ENCODE measurements at regions not wholly inside any gene's neighbourhood (a gene's known extent, or its start where the extent isn't known, plus 50 kb on each side); places are given as distances from the start of the nearest gene placed in this dataset.
A peak's percentile ranks its signal among the peaks of the same experiment; 100 is the strongest.

DNA sequence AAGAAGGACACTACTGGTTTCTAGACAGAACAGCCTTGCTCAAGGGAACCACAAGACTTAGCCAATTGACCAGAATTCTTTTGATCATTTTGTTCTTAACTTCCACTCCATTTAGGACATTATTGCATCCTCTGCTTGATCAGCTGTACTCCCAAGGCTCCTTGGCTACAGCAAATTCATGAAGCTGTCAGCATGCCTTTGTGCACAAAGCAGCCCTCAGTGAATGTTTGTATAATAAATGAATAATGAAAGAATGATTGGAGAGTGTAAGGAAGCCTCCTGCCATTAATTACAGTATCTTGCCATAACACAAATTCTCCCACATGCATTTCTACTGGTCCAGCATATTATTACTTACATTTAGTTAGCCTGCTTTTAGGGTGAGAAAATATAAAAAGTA, 449.6 kb downstream of the SLCO4C1 start:
- no peak overlapping the region for H3K27ac ChIP-seq (ENCODE audit: low read length)
- no peaks in the 10 kb centered on the region for H3K4me1 ChIP-seq (ENCODE audit: control insufficient read depth in 1 of 2, insufficient read depth in 2 of 2, low read length in 2 of 2)
- H3K27me3 ChIP-seq (ENCODE audit: low read depth, low read length) = no peaks in the 10 kb centered on the region
- H3K9me3 ChIP-seq (ENCODE audit: control insufficient read depth in 1 of 2, low read length in 2 of 2) = no peaks in the 10 kb centered on the region
- H3K36me3 ChIP-seq (ENCODE audit: control insufficient read depth in 1 of 2, insufficient read depth in 2 of 2, low read length in 2 of 2) = no peaks in the 10 kb centered on the region
- no peak overlapping the region for H3K4me3 ChIP-seq (ENCODE audit: low read depth in 1 of 2, low read length in 2 of 2)

GRCh38 chr5:101843055-101843454, 453.0 kb downstream of the SLCO4C1 start:
- Histone ChIP-seq H3K27me3 (ENCODE audit: low read depth, low read length) (no peaks in the 10 kb centered on the region), H3K4me1 (ENCODE audit: control insufficient read depth in 1 of 2, insufficient read depth in 2 of 2, low read length in 2 of 2) (no peaks in the 10 kb centered on the region), H3K36me3 (ENCODE audit: control insufficient read depth in 1 of 2, insufficient read depth in 2 of 2, low read length in 2 of 2) (no peaks in the 10 kb centered on the region), H3K9me3 (ENCODE audit: control insufficient read depth in 1 of 2, low read length in 2 of 2) (no peaks in the 10 kb centered on the region), H3K4me3 (ENCODE audit: low read depth in 1 of 2, low read length in 2 of 2) (no peak overlapping the region), H3K27ac (ENCODE audit: low read length) (no peak overlapping the region)

GRCh38 chr5:101838435-101838834, 457.6 kb downstream of the SLCO4C1 start:
- Histone ChIP-seq H3K27ac (ENCODE audit: low read length) (no peak overlapping the region), H3K4me3 (ENCODE audit: low read depth in 1 of 2, low read length in 2 of 2) (no peak overlapping the region), H3K27me3 (ENCODE audit: low read depth, low read length) (no peaks in the 10 kb centered on the region), H3K4me1 (ENCODE audit: control insufficient read depth in 1 of 2, insufficient read depth in 2 of 2, low read length in 2 of 2) (no peaks in the 10 kb centered on the region), H3K36me3 (ENCODE audit: control insufficient read depth in 1 of 2, insufficient read depth in 2 of 2, low read length in 2 of 2) (no peaks in the 10 kb centered on the region), H3K9me3 (ENCODE audit: control insufficient read depth in 1 of 2, low read length in 2 of 2) (no peaks in the 10 kb centered on the region)

DNA sequence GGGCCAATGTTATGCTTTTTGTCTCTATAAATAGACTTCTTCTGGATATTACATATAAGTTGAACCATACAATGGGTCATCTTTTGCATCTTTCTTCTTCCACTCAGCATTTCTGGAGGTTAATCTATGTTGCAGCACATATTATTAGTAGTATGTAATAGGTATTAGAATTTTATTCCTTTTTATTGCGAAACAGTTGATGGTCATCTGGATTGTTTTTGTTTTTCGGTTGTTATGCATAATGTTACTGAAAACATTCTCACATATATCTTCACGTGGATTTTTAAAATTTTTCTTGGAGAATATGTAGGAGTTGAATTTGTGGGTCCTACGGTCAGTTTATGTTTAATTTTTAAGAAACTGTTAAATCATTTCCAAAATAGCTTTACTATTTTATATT, 466.8 kb downstream of the SLCO4C1 start:
- H3K27ac ChIP-seq (ENCODE audit: low read length) = no peak overlapping the region
- H3K36me3 ChIP-seq (ENCODE audit: control insufficient read depth in 1 of 2, insufficient read depth in 2 of 2, low read length in 2 of 2) = no peaks in the 10 kb centered on the region
- H3K9me3 ChIP-seq (ENCODE audit: control insufficient read depth in 1 of 2, low read length in 2 of 2) = peaks cover 0 to 5% of the 10 kb centered on the region in 2 donors
- no peaks in the 10 kb centered on the region for H3K27me3 ChIP-seq (ENCODE audit: low read depth, low read length)
- H3K4me1 ChIP-seq (ENCODE audit: control insufficient read depth in 1 of 2, insufficient read depth in 2 of 2, low read length in 2 of 2) = no peaks in the 10 kb centered on the region
- H3K4me3 ChIP-seq (ENCODE audit: low read depth in 1 of 2, low read length in 2 of 2) = no peak overlapping the region

DNA sequence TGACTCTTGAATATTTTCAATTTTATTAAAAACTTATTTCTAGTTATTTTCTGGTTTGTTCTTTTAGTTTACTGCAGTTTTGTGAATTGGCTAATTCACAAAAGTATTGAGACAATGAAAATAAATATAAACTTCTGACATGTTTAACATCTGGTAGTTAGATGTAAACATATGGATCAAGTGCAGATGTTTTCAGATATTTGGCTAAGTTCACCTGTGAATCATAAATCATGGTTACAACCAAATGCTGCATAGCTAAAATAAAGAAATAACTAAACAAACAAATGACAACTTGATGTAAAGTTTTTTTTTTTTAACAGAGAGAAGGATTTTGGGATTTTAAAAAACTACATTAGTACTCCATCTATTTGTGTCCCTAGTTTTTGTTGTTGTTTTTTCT, 484.6 kb downstream of the SLCO4C1 start:
- H3K27ac ChIP-seq (ENCODE audit: low read length) = no peak overlapping the region

DNA sequence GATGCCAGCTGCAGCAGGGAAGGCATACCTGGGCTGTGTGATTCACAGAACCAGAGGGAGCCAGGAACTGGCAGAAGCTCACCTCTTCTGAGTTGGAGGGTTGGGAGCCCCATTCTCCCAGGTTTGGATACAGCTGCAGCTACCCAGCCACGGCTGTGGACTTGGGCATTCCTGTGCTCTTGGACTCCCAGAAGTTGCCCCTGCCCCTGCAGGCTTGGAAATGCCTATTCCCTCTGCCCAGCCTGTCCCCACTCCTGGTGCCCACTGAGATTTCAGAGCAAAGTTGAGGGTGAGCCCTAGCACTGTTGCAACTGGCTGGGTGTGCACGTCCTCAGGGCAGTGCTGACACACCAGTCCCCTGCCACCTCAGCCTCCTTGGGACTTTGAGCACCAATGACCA, 489.7 kb downstream of the SLCO4C1 start:
- H3K9me3 ChIP-seq (ENCODE audit: control insufficient read depth in 1 of 2, low read length in 2 of 2) = no peaks in the 10 kb centered on the region
- no peak overlapping the region for H3K27ac ChIP-seq (ENCODE audit: low read length)
- H3K4me1 ChIP-seq (ENCODE audit: control insufficient read depth in 1 of 2, insufficient read depth in 2 of 2, low read length in 2 of 2) = no peaks in the 10 kb centered on the region
- H3K27me3 ChIP-seq (ENCODE audit: low read depth, low read length) = no peaks in the 10 kb centered on the region
- no peak overlapping the region for H3K4me3 ChIP-seq (ENCODE audit: low read depth in 1 of 2, low read length in 2 of 2)
- no peaks in the 10 kb centered on the region for H3K36me3 ChIP-seq (ENCODE audit: control insufficient read depth in 1 of 2, insufficient read depth in 2 of 2, low read length in 2 of 2)

More for the DNA sequence above, 484.6 kb downstream of the SLCO4C1 start:
- H3K27me3 ChIP-seq (ENCODE audit: low read depth, low read length) = no peaks in the 10 kb centered on the region
- no peaks in the 10 kb centered on the region for H3K4me1 ChIP-seq (ENCODE audit: control insufficient read depth in 1 of 2, insufficient read depth in 2 of 2, low read length in 2 of 2)
- H3K9me3 ChIP-seq (ENCODE audit: control insufficient read depth in 1 of 2, low read length in 2 of 2) = no peaks in the 10 kb centered on the region
- H3K36me3 ChIP-seq (ENCODE audit: control insufficient read depth in 1 of 2, insufficient read depth in 2 of 2, low read length in 2 of 2) = no peaks in the 10 kb centered on the region
- no peak overlapping the region for H3K4me3 ChIP-seq (ENCODE audit: low read depth in 1 of 2, low read length in 2 of 2)

GRCh38 chr5:101796427-101796826, 499.7 kb downstream of the SLCO4C1 start:
- no peaks in the 10 kb centered on the region for H3K27me3 ChIP-seq (ENCODE audit: low read depth, low read length)
- H3K9me3 ChIP-seq (ENCODE audit: control insufficient read depth in 1 of 2, low read length in 2 of 2) = no peaks in the 10 kb centered on the region
- no peaks in the 10 kb centered on the region for H3K36me3 ChIP-seq (ENCODE audit: control insufficient read depth in 1 of 2, insufficient read depth in 2 of 2, low read length in 2 of 2)

GRCh38 chr5:101788797-101789196, 507.3 kb downstream of the SLCO4C1 start:
- H3K36me3 ChIP-seq (ENCODE audit: control insufficient read depth in 1 of 2, insufficient read depth in 2 of 2, low read length in 2 of 2) = no peaks in the 10 kb centered on the region
- no peaks in the 10 kb centered on the region for H3K4me1 ChIP-seq (ENCODE audit: control insufficient read depth in 1 of 2, insufficient read depth in 2 of 2, low read length in 2 of 2)
- no peaks in the 10 kb centered on the region for H3K9me3 ChIP-seq (ENCODE audit: control insufficient read depth in 1 of 2, low read length in 2 of 2)
- H3K27me3 ChIP-seq (ENCODE audit: low read depth, low read length) = no peaks in the 10 kb centered on the region
- H3K27ac ChIP-seq (ENCODE audit: low read length) = no peak overlapping the region
- H3K4me3 ChIP-seq (ENCODE audit: low read depth in 1 of 2, low read length in 2 of 2) = no peak overlapping the region

More at GRCh38 chr5:101796427-101796826, 499.7 kb downstream of the SLCO4C1 start:
- no peaks in the 10 kb centered on the region for H3K4me1 ChIP-seq (ENCODE audit: control insufficient read depth in 1 of 2, insufficient read depth in 2 of 2, low read length in 2 of 2)
- no peak overlapping the region for H3K27ac ChIP-seq (ENCODE audit: low read length)
- H3K4me3 ChIP-seq (ENCODE audit: low read depth in 1 of 2, low read length in 2 of 2) = no peak overlapping the region

GRCh38 chr5:101785090-101785489, 511.0 kb downstream of the SLCO4C1 start:
- Histone ChIP-seq H3K4me3 (ENCODE audit: low read depth in 1 of 2, low read length in 2 of 2) (no peak overlapping the region), H3K27ac (ENCODE audit: low read length) (no peak overlapping the region), H3K9me3 (ENCODE audit: control insufficient read depth in 1 of 2, low read length in 2 of 2) (no peaks in the 10 kb centered on the region), H3K36me3 (ENCODE audit: control insufficient read depth in 1 of 2, insufficient read depth in 2 of 2, low read length in 2 of 2) (no peaks in the 10 kb centered on the region), H3K4me1 (ENCODE audit: control insufficient read depth in 1 of 2, insufficient read depth in 2 of 2, low read length in 2 of 2) (no peaks in the 10 kb centered on the region), H3K27me3 (ENCODE audit: low read depth, low read length) (no peaks in the 10 kb centered on the region)

DNA sequence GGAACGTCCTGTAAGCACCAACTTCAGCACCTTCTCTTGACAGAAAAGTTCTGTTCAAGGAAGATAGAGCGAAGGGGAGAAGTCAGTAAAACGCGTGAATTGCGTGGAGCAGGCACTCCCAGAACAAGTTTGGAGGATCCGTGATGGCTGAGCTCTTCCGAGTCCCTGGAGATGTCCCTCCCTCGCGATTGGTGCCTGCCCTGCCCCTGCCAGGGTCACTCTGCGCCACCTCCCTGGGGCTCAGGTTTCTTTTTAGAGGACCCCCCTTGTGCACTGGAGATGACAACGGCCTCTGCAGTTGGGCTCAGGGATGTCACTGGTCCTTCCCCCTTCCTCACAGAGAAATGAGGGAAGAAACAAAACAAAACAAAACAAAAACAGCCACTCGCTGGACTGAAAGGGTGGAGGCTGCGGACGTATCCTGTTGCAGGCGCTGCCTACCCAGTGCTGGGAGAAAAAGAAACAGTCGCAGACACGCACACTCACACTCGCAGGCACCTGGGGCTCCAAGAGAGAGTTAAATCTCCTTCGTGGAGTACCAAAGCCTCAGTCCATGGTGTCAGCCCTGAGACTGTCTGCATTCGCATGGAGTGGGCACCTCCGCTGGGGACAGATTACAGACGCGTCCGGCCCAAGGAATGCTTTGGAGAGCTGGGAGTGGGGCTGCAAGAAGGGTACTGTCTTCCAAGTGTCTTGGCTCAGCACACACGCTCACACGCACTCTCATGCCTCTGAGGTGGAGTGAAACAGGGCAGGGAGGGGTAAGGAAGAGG, 512.7 kb downstream of the SLCO4C1 start:
- H3K27me3 ChIP-seq (ENCODE audit: low read depth, low read length) = no peaks in the 10 kb centered on the region
- no peaks in the 10 kb centered on the region for H3K36me3 ChIP-seq (ENCODE audit: control insufficient read depth in 1 of 2, insufficient read depth in 2 of 2, low read length in 2 of 2)
- H3K4me3 ChIP-seq (ENCODE audit: low read depth in 1 of 2, low read length in 2 of 2) = peak overlapping the region; percentile 54 to 60
- H3K27ac ChIP-seq (ENCODE audit: low read length) = no peak overlapping the region
- H3K4me1 ChIP-seq (ENCODE audit: control insufficient read depth in 1 of 2, insufficient read depth in 2 of 2, low read length in 2 of 2) = no peaks in the 10 kb centered on the region
- no peaks in the 10 kb centered on the region for H3K9me3 ChIP-seq (ENCODE audit: control insufficient read depth in 1 of 2, low read length in 2 of 2)

GRCh38 chr5:101782352-101783103, 513.6 kb downstream of the SLCO4C1 start:
- H3K9me3 ChIP-seq (ENCODE audit: control insufficient read depth in 1 of 2, low read length in 2 of 2) = no peaks in the 10 kb centered on the region
- H3K27me3 ChIP-seq (ENCODE audit: low read depth, low read length) = no peaks in the 10 kb centered on the region
- no peak overlapping the region for H3K4me3 ChIP-seq (ENCODE audit: low read depth in 1 of 2, low read length in 2 of 2)
- H3K4me1 ChIP-seq (ENCODE audit: control insufficient read depth in 1 of 2, insufficient read depth in 2 of 2, low read length in 2 of 2) = no peaks in the 10 kb centered on the region
- H3K27ac ChIP-seq (ENCODE audit: low read length) = no peak overlapping the region
- H3K36me3 ChIP-seq (ENCODE audit: control insufficient read depth in 1 of 2, insufficient read depth in 2 of 2, low read length in 2 of 2) = no peaks in the 10 kb centered on the region
